MM.1S (cell line): ENCODE measurements at regions not wholly inside any gene's neighbourhood (a gene's known extent, or its start where the extent isn't known, plus 50 kb on each side); places are given as distances from the start of the nearest gene placed in this dataset.

Source experiments
- EZH2 ChIP-seq: fragments of 300-600 bp; sonication (generic); optimal IDR thresholded peaks from 2 replicates; pipeline ENCODE3; 2017; ENCODE audit warnings: low read depth, mild to moderate bottlenecking, antibody characterized with exemption, low read length, mixed read lengths
- EZH2phosphoT487 ChIP-seq: fragments of 300-600 bp; sonication (generic); IDR thresholded peaks from 2 replicates; pipeline ENCODE4 v1.6.1; 2018; ENCODE audit warnings: antibody characterized with exemption, low read length
- TF ChIP-seq, protein P1 (sequence below): fragments of 300-600 bp; sonication (generic); IDR thresholded peaks from 2 replicates; pipeline ENCODE4 v1.5.1; 2016; ENCODE audit warnings: antibody characterized with exemption, low read length, mixed read lengths

DNA sequence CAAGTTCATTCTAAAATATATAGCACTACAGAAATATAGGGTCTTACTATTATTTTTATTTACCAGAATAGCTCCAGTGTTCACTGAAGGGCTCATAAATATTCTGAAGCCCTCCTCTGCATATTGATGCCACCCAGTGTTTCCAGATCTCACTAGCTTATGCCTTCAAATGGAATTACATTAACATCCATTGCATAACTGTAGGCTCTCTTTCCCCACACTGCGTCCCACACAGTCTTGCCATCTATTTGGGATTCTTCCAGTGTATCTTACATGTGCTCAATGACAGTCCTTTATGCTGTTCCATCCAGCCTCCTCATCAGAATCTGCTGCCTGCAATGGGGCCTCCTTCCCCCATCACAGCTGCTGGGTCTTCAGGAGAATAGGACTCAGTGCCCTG is 137.2 kb downstream of the CYSLTR2 start:
- TF ChIP-seq, protein P1, sequence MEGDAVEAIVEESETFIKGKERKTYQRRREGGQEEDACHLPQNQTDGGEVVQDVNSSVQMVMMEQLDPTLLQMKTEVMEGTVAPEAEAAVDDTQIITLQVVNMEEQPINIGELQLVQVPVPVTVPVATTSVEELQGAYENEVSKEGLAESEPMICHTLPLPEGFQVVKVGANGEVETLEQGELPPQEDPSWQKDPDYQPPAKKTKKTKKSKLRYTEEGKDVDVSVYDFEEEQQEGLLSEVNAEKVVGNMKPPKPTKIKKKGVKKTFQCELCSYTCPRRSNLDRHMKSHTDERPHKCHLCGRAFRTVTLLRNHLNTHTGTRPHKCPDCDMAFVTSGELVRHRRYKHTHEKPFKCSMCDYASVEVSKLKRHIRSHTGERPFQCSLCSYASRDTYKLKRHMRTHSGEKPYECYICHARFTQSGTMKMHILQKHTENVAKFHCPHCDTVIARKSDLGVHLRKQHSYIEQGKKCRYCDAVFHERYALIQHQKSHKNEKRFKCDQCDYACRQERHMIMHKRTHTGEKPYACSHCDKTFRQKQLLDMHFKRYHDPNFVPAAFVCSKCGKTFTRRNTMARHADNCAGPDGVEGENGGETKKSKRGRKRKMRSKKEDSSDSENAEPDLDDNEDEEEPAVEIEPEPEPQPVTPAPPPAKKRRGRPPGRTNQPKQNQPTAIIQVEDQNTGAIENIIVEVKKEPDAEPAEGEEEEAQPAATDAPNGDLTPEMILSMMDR, result no peak
- no peak for TF ChIP-seq EZH2phosphoT487
- no peak for TF ChIP-seq EZH2
